WI38 (cell line): ENCODE measurements at regions not wholly inside any gene's neighbourhood (a gene's known extent, or its start where the extent isn't known, plus 50 kb on each side); places are given as distances from the start of the nearest gene placed in this dataset.

Experiments used
- H3K4me3 ChIP-seq: 2 replicates; pipeline ENCODE4 v1.5.1; 2011; ENCODE audit warnings: low read depth, mild to moderate bottlenecking, control low read depth, low read length
- TF ChIP-seq, protein P1 (sequence below): IDR thresholded peaks from 2 replicates; pipeline ENCODE4 v1.5.1; 2012; ENCODE audit warnings: low read depth, mild to moderate bottlenecking, control low read depth, low read length

DNA sequence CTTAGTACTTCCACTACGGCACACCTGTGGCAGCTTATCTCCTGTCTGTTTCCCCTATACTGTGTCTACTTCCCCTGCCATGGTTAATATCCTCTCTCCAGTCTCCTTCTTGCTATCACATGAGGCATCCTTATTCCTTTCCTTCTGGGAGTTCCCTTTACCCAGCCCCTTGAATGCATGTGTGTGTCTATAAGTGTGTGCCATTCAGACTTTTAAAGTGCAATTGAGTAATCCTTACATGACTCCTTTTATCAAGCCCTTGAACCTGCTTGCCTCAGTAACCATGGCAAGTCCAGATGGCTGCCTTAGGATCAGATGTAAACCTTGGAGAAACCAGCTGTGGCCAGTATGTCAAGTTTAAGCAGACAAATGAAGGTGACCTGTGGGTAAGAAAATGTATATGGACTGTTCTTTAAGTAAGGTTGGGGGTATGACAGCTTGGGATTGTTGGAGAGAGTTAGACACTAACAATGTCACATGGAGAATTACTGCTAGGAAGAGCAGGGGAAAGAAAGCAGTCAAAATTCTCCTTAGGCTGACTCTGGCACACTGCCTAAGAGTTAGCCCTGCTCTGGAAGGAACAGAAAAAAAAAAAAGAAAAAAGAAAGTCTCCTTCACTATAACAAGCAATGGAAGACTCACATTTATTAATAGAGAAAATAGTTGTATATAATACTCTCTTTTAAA, 142.1 kb downstream of the HINT1 start:
- TF ChIP-seq, protein P1, sequence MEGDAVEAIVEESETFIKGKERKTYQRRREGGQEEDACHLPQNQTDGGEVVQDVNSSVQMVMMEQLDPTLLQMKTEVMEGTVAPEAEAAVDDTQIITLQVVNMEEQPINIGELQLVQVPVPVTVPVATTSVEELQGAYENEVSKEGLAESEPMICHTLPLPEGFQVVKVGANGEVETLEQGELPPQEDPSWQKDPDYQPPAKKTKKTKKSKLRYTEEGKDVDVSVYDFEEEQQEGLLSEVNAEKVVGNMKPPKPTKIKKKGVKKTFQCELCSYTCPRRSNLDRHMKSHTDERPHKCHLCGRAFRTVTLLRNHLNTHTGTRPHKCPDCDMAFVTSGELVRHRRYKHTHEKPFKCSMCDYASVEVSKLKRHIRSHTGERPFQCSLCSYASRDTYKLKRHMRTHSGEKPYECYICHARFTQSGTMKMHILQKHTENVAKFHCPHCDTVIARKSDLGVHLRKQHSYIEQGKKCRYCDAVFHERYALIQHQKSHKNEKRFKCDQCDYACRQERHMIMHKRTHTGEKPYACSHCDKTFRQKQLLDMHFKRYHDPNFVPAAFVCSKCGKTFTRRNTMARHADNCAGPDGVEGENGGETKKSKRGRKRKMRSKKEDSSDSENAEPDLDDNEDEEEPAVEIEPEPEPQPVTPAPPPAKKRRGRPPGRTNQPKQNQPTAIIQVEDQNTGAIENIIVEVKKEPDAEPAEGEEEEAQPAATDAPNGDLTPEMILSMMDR, result no peak

GRCh38 chr5:131021646-131022045, 143.4 kb downstream of the HINT1 start:
- no peak overlapping the region for H3K4me3 ChIP-seq
- TF ChIP-seq, protein P1, result no peak

More for the DNA sequence above, 142.1 kb downstream of the HINT1 start:
- no peak overlapping the region for H3K4me3 ChIP-seq

DNA sequence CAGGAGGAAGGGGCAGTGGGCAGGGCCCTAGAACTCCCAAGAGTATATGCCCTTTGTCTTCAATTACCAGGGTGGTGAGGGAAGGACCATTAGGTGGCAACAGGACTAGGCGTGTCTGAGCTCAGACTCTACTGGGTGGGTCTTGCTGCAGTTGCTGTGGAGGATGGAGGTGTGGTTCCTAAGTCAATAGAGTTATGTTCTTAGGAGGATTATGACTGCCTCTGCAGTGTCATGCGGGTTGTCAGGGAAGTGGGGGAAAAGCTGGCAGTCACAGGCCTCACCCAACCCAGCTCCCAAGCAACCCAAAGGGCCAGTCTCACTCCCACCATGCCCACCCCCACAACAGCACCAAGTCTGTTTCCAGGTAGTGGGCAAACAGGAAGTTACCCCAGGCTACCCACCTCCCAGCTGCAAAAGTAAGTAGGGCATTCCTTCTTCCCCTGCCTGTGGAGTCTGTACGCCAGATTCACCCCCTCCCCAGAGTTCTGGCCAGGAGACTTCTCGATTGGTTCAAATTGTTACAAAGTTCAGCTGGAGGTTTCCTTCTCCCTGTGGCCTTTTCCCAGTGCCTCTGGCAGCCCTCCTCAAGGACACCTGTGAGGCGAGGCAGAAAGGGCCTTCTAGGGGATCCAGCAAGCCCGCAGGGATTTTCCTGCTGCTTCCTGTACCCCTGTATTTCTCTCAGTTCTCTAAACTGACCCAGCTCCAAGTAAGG, 145.3 kb downstream of the HINT1 start:
- H3K4me3 ChIP-seq, result no peak overlapping the region

DNA sequence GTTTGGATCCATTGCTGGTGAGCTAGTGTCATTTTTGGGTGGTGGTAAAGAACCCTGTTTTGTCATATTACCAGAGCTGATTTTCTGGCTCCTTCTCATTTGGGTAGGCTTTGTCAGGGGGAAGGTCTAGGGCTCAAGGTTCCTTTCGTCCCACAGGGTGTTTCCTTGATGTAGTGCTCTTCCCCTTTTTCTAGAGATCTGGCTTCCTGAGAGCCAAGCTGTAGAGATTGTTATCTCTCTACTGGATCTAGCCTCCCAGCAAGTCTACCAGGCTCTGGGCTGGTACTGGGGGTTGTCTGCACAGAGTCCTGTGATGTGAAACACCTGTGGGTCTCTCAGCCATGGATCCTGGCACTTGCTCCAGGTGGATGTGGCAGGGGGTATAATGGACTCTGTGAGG, 145.9 kb downstream of the HINT1 start:
- H3K4me3 ChIP-seq, result no peak overlapping the region
- TF ChIP-seq, protein P1, result no peak

More for the DNA sequence above, 145.3 kb downstream of the HINT1 start:
- TF ChIP-seq, protein P1, result no peak

DNA sequence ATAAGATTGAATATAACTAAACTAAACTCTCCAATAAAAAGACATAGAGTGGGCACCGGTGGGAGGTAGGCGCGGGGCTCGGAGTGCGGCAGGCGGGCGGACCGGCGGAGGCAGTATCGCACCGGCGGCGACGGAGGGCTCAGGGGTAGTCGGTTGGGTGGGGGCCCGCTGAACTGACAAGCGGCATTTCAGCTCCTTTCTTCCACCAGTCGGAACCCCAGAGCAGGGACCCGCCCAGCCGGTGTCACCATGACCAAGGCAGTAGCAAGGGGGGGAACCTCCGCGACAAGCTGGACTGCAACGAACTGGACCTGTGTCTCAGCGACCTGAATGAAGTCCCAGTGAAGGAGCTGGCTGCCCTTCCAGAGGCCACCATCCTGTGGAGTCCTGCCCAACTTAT, 156.7 kb downstream of the HINT1 start:
- TF ChIP-seq, protein P1, result no peak
- no peak overlapping the region for H3K4me3 ChIP-seq

GRCh38 chr5:131005963-131006684, 158.9 kb downstream of the HINT1 start:
- TF ChIP-seq, protein P1, result no peak
- no peak overlapping the region for H3K4me3 ChIP-seq
